RKO (cell line): ENCODE measurements at regions not wholly inside any gene's neighbourhood (a gene's known extent, or its start where the extent isn't known, plus 50 kb on each side); places are given as distances from the start of the nearest gene placed in this dataset.
"Not testable (repeated sequence)": the region's sequence is repeated elsewhere in the genome, so short reads cannot be mapped to it uniquely, and the experiment has no call there.

ENCODE experiments used
- DNase-seq: peaks from one replicate; pipeline ENCODE4 v3.0.0-alpha.2; 2016; ENCODE audit warnings: low spot score

DNA sequence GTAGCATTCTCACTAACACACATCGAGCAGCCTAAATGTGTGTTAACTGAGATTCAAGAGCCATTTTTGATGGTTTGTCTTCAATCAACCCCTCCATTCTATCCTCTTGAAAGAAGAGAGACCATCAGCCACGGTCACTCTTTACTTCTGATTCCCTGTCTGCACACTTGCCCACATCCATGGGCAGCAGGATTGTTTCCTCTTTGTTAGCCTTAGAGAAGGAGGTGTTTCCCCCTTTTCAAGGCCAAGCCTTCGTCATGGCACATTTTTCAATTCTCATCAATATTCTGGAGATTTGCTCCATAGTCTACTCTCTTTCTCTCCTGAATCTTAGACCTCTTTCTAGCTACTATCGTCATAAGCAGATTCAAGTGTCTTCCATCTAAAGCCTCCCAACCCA, 522.4 kb upstream of the NAALADL2 start:
- no peak for DNase-seq

DNA sequence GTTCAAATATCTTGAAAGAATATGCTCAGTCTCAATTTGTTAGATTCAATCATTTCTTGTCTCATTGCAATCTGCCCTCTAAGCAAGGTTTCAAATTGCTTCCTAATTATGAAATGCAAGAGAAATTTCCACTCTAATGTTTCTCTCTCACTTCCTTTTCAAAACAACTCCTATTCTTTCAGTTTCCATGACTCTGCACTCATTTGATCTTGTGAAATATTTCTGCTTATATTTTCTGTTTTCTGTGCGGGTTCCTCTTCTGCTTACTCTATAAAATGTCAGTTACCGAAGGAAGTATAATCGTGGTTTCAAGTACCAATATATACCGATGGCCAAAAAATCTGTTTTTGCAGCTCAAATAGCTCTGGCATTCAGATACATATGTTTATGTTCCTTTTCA, 521.9 kb upstream of the NAALADL2 start:
- no peak for DNase-seq

- no peak for DNase-seq
These were observed 518.2 kb upstream of the NAALADL2 start for GRCh38 chr3:174340624-174341587.

GRCh38 chr3:174342171-174342570, 517.0 kb upstream of the NAALADL2 start:
- no peak for DNase-seq

GRCh38 chr3:174342941-174343501, 516.1 kb upstream of the NAALADL2 start:
- no peak for DNase-seq

- no peak for DNase-seq
These were observed 513.0 kb upstream of the NAALADL2 start for GRCh38 chr3:174346141-174346540.

DNA sequence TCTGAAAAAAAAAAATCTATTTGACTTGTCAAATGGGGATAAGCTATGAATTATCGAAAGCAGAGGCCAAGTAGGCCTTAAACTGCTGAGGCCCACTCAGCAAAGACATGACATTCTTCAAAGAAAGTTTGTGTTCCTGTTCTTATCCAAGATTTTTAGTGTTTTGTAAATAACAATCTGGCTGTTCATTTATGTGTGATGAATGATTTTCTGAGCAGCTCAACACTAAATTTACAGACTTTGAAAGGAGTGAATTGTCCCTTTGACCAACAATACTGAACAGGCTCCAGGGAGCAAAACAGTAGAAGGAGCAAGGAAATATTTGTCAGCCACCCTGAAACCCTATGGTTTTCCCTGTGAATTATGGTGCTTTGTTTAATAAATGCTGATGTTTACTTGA, 512.6 kb upstream of the NAALADL2 start:
- DNase-seq: no peak

- no peak for DNase-seq
These were observed 511.5 kb upstream of the NAALADL2 start for GRCh38 chr3:174347474-174348138.

GRCh38 chr3:174352227-174352626, 506.9 kb upstream of the NAALADL2 start:
- no peak for DNase-seq

- peak; percentile 61 for DNase-seq
These were observed 503.6 kb upstream of the NAALADL2 start for GRCh38 chr3:174355505-174355904.

DNA sequence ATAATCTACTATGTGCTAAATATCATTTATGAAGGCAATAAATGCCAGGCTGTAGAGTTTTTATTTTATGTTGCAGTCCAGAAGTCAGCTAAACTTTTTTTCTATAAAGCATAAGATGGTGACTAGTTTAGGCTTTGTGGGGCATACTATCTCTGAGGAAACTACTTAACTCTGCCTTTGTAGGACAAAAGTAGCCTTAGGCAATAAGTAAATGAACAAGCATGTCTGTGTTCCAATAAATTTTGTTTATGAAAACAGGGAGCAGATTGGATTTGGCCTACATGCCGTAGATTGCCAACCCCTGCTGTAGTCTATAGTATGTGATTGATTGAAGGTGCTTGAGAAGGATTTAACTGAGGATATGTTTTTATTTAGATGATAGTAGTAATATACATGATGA, 502.5 kb upstream of the NAALADL2 start:
- no peak for DNase-seq

DNA sequence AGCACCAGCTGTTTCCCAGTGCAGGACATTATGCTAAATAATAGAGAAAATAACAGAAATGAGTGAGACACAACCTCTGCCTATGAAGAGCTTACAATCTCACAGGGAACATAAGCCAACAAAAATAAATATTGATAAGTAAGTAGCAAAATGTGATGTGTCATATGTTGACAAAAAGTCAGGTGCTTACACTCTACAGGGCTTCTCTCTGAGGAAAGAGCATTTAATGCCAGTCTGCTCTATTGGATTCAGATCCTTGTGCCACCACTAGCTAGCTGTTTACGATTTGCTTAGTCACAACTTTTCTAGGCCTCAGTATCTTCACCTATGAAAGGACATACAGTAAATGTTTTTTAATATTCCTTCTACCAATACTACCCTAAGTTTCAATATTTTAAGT, 500.9 kb upstream of the NAALADL2 start:
- DNase-seq: no peak

- DNase-seq: no peak
These were observed 496.6 kb upstream of the NAALADL2 start for GRCh38 chr3:174362556-174362955.

- DNase-seq: no peak
These were observed 495.9 kb upstream of the NAALADL2 start for GRCh38 chr3:174363256-174363655.

DNA sequence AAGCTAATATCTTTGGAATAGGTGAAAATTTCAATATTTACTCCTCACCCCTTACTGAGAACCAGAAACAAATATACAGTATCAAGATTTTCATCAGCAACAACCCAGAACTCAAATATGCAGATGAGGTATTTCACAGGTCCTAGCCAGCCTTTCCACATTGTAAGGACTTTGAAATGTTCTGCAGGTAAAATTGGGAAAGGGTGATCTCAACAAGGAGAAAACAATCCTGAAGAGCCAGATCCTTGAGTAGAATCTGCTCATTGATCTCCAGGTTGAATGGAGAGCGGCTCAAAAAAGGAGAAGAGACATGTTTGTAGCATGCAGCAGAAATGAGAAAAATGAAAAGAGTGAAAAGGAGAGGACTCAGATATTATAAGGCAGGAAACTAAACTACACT, 493.3 kb upstream of the NAALADL2 start:
- no peak for DNase-seq

GRCh38 chr3:174366904-174367303, 492.2 kb upstream of the NAALADL2 start:
- not testable (repeated sequence) for DNase-seq

DNA sequence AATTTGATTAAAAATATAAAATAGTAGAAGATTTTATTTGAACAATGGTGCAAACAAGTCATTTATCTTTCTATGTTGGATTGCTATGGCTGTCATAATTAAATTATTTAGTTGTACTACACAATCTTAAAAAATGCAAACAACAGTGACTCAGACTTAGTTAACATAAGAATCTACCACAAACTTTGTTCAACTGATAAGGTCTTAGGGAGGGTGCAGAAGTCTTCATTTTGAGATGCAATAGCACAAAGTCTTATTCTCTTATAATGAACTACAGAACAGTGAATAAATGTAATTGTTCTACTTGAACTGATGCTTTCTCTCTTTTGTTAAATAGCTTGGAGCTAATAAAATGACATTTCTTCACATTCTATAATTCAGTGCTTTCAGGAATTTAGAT, 482.8 kb upstream of the NAALADL2 start:
- DNase-seq: no peak

DNA sequence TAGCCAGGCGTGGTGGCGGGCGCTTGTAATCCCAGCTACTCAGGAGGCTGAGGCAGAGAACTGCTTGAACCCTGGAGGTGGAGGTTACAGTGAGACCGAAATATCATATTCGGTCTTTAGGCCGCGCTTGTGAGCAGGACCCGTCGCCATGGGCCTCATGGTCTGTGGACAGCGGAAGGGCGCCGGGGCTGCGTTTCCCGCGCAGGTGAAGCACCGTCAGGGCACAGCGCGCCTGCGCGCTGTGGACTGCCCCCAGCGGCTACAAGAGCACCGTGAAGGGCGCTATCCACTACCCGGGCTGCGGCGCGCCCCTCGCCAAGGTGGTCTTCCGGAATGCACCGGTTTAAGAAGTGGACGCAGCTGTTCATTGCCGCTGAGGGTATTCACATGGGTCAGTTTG, 482.0 kb upstream of the NAALADL2 start:
- no peak for DNase-seq

DNA sequence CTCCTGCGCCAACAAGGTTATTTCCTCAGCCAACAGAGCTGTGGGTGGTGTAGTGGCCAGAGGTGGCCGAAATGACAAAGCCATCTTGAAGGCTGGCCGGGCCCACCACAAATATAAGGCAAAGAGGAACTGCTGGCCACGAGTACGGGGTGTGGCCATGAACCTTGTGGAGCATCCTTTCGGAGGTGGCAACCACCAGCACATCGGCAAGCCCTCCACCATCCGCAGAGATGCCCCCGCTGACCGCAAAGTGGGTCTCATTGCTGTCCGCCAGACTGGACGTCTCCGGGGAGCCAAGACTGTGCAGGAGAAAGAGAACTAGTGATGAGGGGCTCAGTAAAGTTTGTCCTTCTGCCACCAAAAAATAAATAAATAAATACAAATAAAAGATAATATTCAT, 481.4 kb upstream of the NAALADL2 start:
- DNase-seq: no peak

DNA sequence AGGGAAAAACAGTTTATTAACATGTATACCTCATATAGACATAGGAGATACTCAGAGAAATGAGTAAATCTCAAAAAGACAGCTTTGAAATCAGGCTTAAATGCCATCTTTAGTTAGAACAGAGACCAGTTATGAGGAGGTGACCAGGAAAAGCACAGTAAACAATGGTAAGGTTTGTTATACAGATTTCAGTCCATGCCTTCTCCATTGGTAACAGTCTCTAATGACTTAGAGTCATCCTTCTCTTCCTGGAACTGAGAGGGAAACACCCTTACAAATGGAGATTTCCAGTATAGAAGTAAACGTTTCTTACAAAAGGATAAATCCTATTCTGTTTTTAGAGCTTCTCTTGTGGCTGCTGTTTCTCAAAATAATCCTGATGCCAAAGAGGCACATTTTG, 476.3 kb upstream of the NAALADL2 start:
- DNase-seq: no peak

DNA sequence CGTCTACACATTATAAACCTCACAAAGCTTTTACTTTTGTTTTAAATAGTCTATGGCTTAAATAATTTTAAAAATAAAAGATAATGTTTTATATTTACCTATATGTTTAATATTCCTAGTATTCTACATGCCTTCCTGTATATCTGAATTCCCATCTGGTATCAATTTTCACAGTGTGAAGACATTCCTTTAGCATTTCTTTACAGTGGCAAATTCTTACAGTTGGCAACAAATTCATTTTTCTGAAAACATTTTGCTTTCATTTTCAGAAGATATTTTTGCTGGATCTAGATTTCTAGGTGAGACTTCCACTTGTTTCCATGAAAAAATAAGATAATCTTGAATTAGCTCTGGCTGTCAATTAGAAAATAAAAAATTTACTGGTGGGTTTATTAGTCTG, 471.4 kb upstream of the NAALADL2 start:
- no peak for DNase-seq

DNA sequence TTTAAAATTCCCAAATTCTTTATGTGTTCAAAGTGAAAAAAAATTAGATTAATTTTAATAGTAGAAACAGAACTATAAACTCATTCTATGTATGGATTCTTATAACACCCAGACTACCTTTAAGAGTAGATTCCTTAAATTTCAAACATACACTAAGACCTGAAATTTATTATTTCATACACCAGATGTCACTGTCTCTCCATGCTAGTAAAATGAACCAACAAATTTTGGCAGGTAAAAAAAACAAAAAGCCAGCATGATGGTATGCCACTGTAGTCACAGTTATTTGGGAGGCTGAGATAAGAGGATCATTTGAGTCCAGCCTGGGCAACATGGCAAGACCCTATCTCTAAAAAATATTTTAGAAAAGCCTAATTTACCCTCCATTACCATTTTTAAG, 461.3 kb upstream of the NAALADL2 start:
- peak; percentile 66 for DNase-seq

DNA sequence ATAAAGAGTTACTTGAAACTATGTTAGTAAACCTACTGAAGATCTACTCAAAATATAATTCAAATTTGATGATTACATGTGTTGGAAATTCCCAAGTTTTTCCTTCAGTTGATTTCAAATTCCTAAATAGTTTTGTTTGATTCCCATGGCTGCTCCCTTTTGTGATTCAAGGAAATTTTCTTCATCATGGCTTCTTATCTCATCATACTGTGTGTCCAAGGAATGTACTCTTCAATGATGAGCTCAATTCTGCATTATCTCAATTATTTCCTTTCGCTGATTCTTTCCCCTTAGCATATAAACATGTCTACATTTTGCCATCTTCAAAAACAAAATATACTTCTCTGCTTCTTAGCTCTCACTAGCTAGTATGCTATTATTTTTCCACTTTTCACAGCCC, 460.4 kb upstream of the NAALADL2 start:
- DNase-seq: no peak
